HEK293 (cell line): ENCODE measurements at regions not wholly inside any gene's neighbourhood (a gene's known extent, or its start where the extent isn't known, plus 50 kb on each side); places are given as distances from the start of the nearest gene placed in this dataset.

Source experiments
- CTCF ChIA-PET: fragments of 350-600 bp; formaldehyde crosslinking; extraction: SDS; loops from one replicate; lab custom pipeline; 2021; ENCODE audit warnings: antibody characterized with exemption; lab: Yijun Ruan, JAX
- POLR2A ChIA-PET: fragments of 300-600 bp; formaldehyde crosslinking; extraction: SDS; loops from one replicate; lab custom pipeline; 2020; ENCODE audit warnings: antibody characterized with exemption, inconsistent platforms; lab: Yijun Ruan, JAX
- H3K27ac ChIP-seq: fragments of 200-500 bp; sonication (Bioruptor generic); 2 replicates; pipeline ENCODE4 v1.5.1; 2014; ENCODE audit warnings: low read depth, low read length, control low read depth, inconsistent platforms; ENCODE audit errors: extremely low read depth
- H3K36me3 ChIP-seq, 2 experiments: fragments of 200-500 bp in 1 of 2; sonication (Bioruptor generic) in 1 of 2; 1 replicate in 1 of 2; 2 replicates in 1 of 2; pipeline ENCODE4 v1.5.1; 2014 to 2017; ENCODE audit warnings: inconsistent platforms in 2 of 2, low read length in 2 of 2; ENCODE audit not compliant: control insufficient read depth in 2 of 2, insufficient read depth in 1 of 2
- H3K4me1 ChIP-seq: fragments of 200-500 bp; sonication (Bioruptor generic); 2 replicates; pipeline ENCODE4 v1.5.1; 2014; ENCODE audit warnings: mild to moderate bottlenecking, low read length, inconsistent platforms; ENCODE audit not compliant: control insufficient read depth, insufficient read depth
- H3K4me3 ChIP-seq: 2 replicates; pipeline ENCODE4 v1.5.1; 2011; ENCODE audit warnings: low read depth, mild to moderate bottlenecking, control low read depth, low read length, moderate library complexity
- H3K9me3 ChIP-seq: fragments of 200-500 bp; sonication (Bioruptor generic); 2 replicates; pipeline ENCODE4 v1.5.1; 2014; ENCODE audit warnings: low read depth, low read length, inconsistent platforms; ENCODE audit not compliant: control insufficient read depth, insufficient read depth
- GLIS1 ChIP-seq: fragments of 450-650 bp; formaldehyde crosslinking; IDR thresholded peaks from 2 replicates; pipeline ENCODE4 v1.5.1; 2016; ENCODE audit warnings: missing biosample characterization, missing genetic modification characterization
- KLF8 ChIP-seq: fragments of 450-650 bp; formaldehyde crosslinking; IDR thresholded peaks from 2 replicates; pipeline ENCODE4 v1.5.1; 2016; ENCODE audit warnings: missing biosample characterization, missing genetic modification characterization
- OSR2 ChIP-seq: fragments of 450-650 bp; formaldehyde crosslinking; IDR thresholded peaks from 2 replicates; pipeline ENCODE4 v1.5.1; 2016; ENCODE audit warnings: missing biosample characterization, missing genetic modification characterization
- ZBTB1 ChIP-seq: fragments of 450-650 bp; formaldehyde crosslinking; IDR thresholded peaks from 2 replicates; pipeline ENCODE4 v1.5.1; 2016; ENCODE audit warnings: missing biosample characterization, missing genetic modification characterization
- ZFP41 ChIP-seq: fragments of 450-650 bp; formaldehyde crosslinking; IDR thresholded peaks from 2 replicates; pipeline ENCODE4 v1.5.1; 2016; ENCODE audit warnings: missing biosample characterization, missing genetic modification characterization, borderline replicate concordance
- ZNF112 ChIP-seq: fragments of 450-650 bp; formaldehyde crosslinking; IDR thresholded peaks from 2 replicates; pipeline ENCODE4 v1.5.0; 2017; ENCODE audit warnings: missing biosample characterization, missing genetic modification characterization
- ZNF138 ChIP-seq: fragments of 450-650 bp; formaldehyde crosslinking; IDR thresholded peaks from 2 replicates; pipeline ENCODE4 v1.5.1; 2016; ENCODE audit warnings: missing biosample characterization, missing genetic modification characterization, borderline replicate concordance
- ZNF2 ChIP-seq: fragments of 450-650 bp; formaldehyde crosslinking; IDR thresholded peaks from 2 replicates; pipeline ENCODE4 v1.5.1; 2016; ENCODE audit warnings: missing biosample characterization, missing genetic modification characterization
- ZNF211 ChIP-seq: fragments of 450-650 bp; formaldehyde crosslinking; IDR thresholded peaks from 2 replicates; pipeline ENCODE4 v1.5.1; 2016; ENCODE audit warnings: low read depth, missing biosample characterization, missing genetic modification characterization
- ZNF239 ChIP-seq: fragments of 450-650 bp; formaldehyde crosslinking; IDR thresholded peaks from 2 replicates; pipeline ENCODE4 v1.5.1; 2016; ENCODE audit warnings: missing biosample characterization, missing genetic modification characterization
- ZNF37A ChIP-seq: fragments of 450-650 bp; IDR thresholded peaks from 2 replicates; pipeline ENCODE4 v1.5.1; 2018; ENCODE audit warnings: missing biosample characterization, missing genetic modification characterization
- ZNF518A ChIP-seq: fragments of 450-650 bp; formaldehyde crosslinking; conservative IDR thresholded peaks from 2 replicates; pipeline ENCODE4 v1.5.1; 2016; ENCODE audit warnings: low read depth, missing biosample characterization, missing genetic modification characterization
- ZNF585B ChIP-seq: fragments of 450-650 bp; formaldehyde crosslinking; IDR thresholded peaks from 2 replicates; pipeline ENCODE4 v1.5.1; 2016; ENCODE audit warnings: missing biosample characterization, missing genetic modification characterization
- ZNF692 ChIP-seq: fragments of 450-650 bp; formaldehyde crosslinking; IDR thresholded peaks from 2 replicates; pipeline ENCODE4 v1.5.1; 2016; ENCODE audit warnings: missing biosample characterization, missing genetic modification characterization
- ZNF777 ChIP-seq: fragments of 450-650 bp; formaldehyde crosslinking; IDR thresholded peaks from 2 replicates; pipeline ENCODE4 v1.5.1; 2017; ENCODE audit warnings: missing biosample characterization, missing genetic modification characterization, borderline replicate concordance
- ZNF791 ChIP-seq: fragments of 450-650 bp; formaldehyde crosslinking; IDR thresholded peaks from 2 replicates; pipeline ENCODE4 v1.5.1; 2016; ENCODE audit warnings: missing biosample characterization, missing genetic modification characterization
- ZNF830 ChIP-seq: fragments of 450-650 bp; IDR thresholded peaks from 2 replicates; pipeline ENCODE4 v1.5.0; 2018; ENCODE audit warnings: missing biosample characterization, missing genetic modification characterization, low read depth, mild to moderate bottlenecking, moderate library complexity
- ZNF843 ChIP-seq: fragments of 450-650 bp; formaldehyde crosslinking; IDR thresholded peaks from 2 replicates; pipeline ENCODE4 v1.5.1; 2016; ENCODE audit warnings: missing biosample characterization, missing genetic modification characterization
- TF ChIP-seq, protein P1 (sequence below): fragments of 450-650 bp; formaldehyde crosslinking; IDR thresholded peaks from 2 replicates; pipeline ENCODE4 v1.5.1; 2016; ENCODE audit warnings: missing biosample characterization, missing genetic modification characterization
- TF ChIP-seq, protein P2 (sequence below): fragments of 450-650 bp; IDR thresholded peaks from 2 replicates; pipeline ENCODE4 v1.5.1; 2018; ENCODE audit warnings: missing biosample characterization, mild to moderate bottlenecking, missing genetic modification characterization

GRCh38 chr1:74908797-74909196, 175.8 kb downstream of the TYW3 start:
- Histone ChIP-seq H3K4me3 (no peak overlapping the region), H3K4me1 (no peaks in the 10 kb centered on the region), H3K9me3 (no peaks in the 10 kb centered on the region), H3K36me3 (no peaks in the 10 kb centered on the region), H3K27ac (no peak overlapping the region)
- ChIA-PET POLR2A (no interaction called here), CTCF (no interaction called here)
- TF ChIP-seq ZNF843 (tag by site-specific recombination) (no peak), ZNF830 (tag by site-specific recombination) (no peak), GLIS1 (tag by site-specific recombination) (no peak), OSR2 (no peak), ZNF692 (tag by site-specific recombination) (no peak), ZBTB1 (no peak), ZNF138 (tag by site-specific recombination) (no peak), ZNF37A (tag by site-specific recombination) (no peak), ZNF2 (tag by site-specific recombination) (no peak), ZFP41 (tag by site-specific recombination) (no peak), ZNF777 (tag by site-specific recombination) (no peak), ZNF239 (tag by site-specific recombination) (no peak), ZNF112 (tag by site-specific recombination) (no peak), ZNF791 (tag by site-specific recombination) (no peak), KLF8 (tag by site-specific recombination) (no peak), ZNF211 (no peak)
- TF ChIP-seq, protein P1, sequence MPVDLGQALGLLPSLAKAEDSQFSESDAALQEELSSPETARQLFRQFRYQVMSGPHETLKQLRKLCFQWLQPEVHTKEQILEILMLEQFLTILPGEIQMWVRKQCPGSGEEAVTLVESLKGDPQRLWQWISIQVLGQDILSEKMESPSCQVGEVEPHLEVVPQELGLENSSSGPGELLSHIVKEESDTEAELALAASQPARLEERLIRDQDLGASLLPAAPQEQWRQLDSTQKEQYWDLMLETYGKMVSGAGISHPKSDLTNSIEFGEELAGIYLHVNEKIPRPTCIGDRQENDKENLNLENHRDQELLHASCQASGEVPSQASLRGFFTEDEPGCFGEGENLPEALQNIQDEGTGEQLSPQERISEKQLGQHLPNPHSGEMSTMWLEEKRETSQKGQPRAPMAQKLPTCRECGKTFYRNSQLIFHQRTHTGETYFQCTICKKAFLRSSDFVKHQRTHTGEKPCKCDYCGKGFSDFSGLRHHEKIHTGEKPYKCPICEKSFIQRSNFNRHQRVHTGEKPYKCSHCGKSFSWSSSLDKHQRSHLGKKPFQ (tag by site-specific recombination) = no peak
- TF ChIP-seq, protein P2, sequence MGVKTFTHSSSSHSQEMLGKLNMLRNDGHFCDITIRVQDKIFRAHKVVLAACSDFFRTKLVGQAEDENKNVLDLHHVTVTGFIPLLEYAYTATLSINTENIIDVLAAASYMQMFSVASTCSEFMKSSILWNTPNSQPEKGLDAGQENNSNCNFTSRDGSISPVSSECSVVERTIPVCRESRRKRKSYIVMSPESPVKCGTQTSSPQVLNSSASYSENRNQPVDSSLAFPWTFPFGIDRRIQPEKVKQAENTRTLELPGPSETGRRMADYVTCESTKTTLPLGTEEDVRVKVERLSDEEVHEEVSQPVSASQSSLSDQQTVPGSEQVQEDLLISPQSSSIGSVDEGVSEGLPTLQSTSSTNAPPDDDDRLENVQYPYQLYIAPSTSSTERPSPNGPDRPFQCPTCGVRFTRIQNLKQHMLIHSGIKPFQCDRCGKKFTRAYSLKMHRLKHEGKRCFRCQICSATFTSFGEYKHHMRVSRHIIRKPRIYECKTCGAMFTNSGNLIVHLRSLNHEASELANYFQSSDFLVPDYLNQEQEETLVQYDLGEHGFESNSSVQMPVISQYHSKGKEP (tag by site-specific recombination) = no peak

DNA sequence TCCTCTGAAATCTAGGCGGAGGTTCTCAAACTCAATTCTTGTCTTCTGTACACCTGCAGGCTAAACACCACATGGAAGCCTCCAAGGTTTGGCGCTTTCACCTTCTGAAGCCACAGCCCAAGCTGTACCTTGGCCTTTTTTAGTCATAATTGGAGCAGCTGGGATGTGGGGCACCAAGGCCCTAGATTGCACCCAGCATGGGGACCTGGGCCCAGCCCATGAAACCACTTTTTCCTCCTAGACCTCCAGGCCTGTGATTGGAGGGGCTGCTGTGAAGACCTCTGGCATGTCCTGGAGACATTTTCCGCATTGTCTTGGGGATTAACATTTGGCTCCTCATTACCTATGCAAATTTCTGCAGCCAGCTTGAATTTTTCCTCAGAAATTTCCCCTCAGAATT, 181.0 kb downstream of the TYW3 start:
- no peak for TF ChIP-seq ZNF518A (tag by site-specific recombination)
- TF ChIP-seq ZNF585B (tag by site-specific recombination) = peak; percentile 69
- ChIA-PET POLR2A (no interaction called here), CTCF (no interaction called here)
- H3K4me3 ChIP-seq = no peak overlapping the region
- H3K27ac ChIP-seq = no peak overlapping the region
- no peaks in the 10 kb centered on the region for H3K36me3 ChIP-seq
- no peaks in the 10 kb centered on the region for H3K9me3 ChIP-seq
- no peaks in the 10 kb centered on the region for H3K4me1 ChIP-seq
